Stimulated activated CD4-positive, alpha-beta T cell treated with anti-CD3 and anti-CD28 coated beads, TNF-alpha, amount 100 ng/mL, for 24 hours (primary cell): ENCODE measurements at regions not wholly inside any gene's neighbourhood (a gene's known extent, or its start where the extent isn't known, plus 50 kb on each side); places are given as distances from the start of the nearest gene placed in this dataset.
"Not testable (repeated sequence)": the region's sequence is repeated elsewhere in the genome, so short reads cannot be mapped to it uniquely, and the experiment has no call there.

Source experiments
- DNase-seq, 3 experiments: peaks; one replicate each; pipeline ENCODE4 v3.0.0-alpha.2; 2020; ENCODE audit warnings: low read depth in 3 of 3

GRCh38 chr5:77869116-77869798 lies 93.1 kb upstream of the TBCA start:
- DNase-seq: no peak

GRCh38 chr5:77867914-77868313 lies 91.8 kb upstream of the TBCA start:
- DNase-seq: no peak

- DNase-seq: no peak
These were observed 91.1 kb upstream of the TBCA start for GRCh38 chr5:77867194-77867691.

GRCh38 chr5:77866198-77866597 lies 90.1 kb upstream of the TBCA start:
- no peak for DNase-seq

GRCh38 chr5:77864997-77865396 lies 88.9 kb upstream of the TBCA start:
- no peak for DNase-seq

- DNase-seq: no peak
These were observed 87.0 kb upstream of the TBCA start for GRCh38 chr5:77863181-77863580.

GRCh38 chr5:77861576-77861975 lies 85.4 kb upstream of the TBCA start:
- DNase-seq: no peak

- DNase-seq: no peak
These were observed 83.2 kb upstream of the TBCA start for GRCh38 chr5:77859306-77859705.

GRCh38 chr5:77858678-77859077 lies 82.5 kb upstream of the TBCA start:
- DNase-seq: not testable (repeated sequence)

- DNase-seq: no peak
These were observed 79.2 kb upstream of the TBCA start for GRCh38 chr5:77855369-77855768.

GRCh38 chr5:77853353-77853907 lies 77.3 kb upstream of the TBCA start:
- DNase-seq: no peak

- peak in 1 of 3 experiments; percentile 13 for DNase-seq
These were observed 76.6 kb upstream of the TBCA start for GRCh38 chr5:77852514-77853352.

- DNase-seq: no peak
These were observed 76.0 kb upstream of the TBCA start for GRCh38 chr5:77852068-77852513.

GRCh38 chr5:77851176-77852067 lies 75.3 kb upstream of the TBCA start:
- DNase-seq: no peak

GRCh38 chr5:77850536-77851175 lies 74.5 kb upstream of the TBCA start:
- no peak for DNase-seq

- DNase-seq: no peak
These were observed 73.3 kb upstream of the TBCA start for GRCh38 chr5:77849308-77849900.

- DNase-seq: no peak
These were observed 71.7 kb upstream of the TBCA start for GRCh38 chr5:77847814-77848290.

GRCh38 chr5:77847129-77847460 lies 71.0 kb upstream of the TBCA start:
- DNase-seq: no peak

GRCh38 chr5:77846422-77847128 lies 70.4 kb upstream of the TBCA start:
- no peak for DNase-seq

GRCh38 chr5:77845324-77845646 lies 69.1 kb upstream of the TBCA start:
- DNase-seq: no peak
